GM23338 (cell line): ENCODE measurements at regions not wholly inside any gene's neighbourhood (a gene's known extent, or its start where the extent isn't known, plus 50 kb on each side); places are given as distances from the start of the nearest gene placed in this dataset.

ENCODE experiments used
- ATAC-seq: fragments of 200-7000 bp; cut with Tn5 transposase; 3 replicates; pipeline ENCODE4 v1.9.1; 2020
- DNase-seq: peaks from one replicate; pipeline ENCODE4 v3.0.0-alpha.2; 2015; ENCODE audit warnings: low spot score
- H2AFZ ChIP-seq: fragments of 200-600 bp; sonication (generic); 2 replicates; pipeline ENCODE4 v1.8.0; 2016; ENCODE audit warnings: antibody characterized with exemption, mild to moderate bottlenecking, moderate library complexity
- H3F3A ChIP-seq: fragments of 200-600 bp; sonication (generic); replicated peaks from 2 replicates; pipeline ENCODE4 v1.8.0; 2017; ENCODE audit warnings: antibody characterized with exemption, mixed run types, low read depth
- H3K27ac ChIP-seq: fragments of 200-600 bp; sonication (generic); 2 replicates; pipeline ENCODE4 v1.6.1; 2016; ENCODE audit warnings: low read depth
- H3K27me3 ChIP-seq: fragments of 200-600 bp; sonication (generic); 2 replicates; pipeline ENCODE4 v1.8.0; 2016; ENCODE audit warnings: mild to moderate bottlenecking, mixed run types, moderate library complexity; ENCODE audit not compliant: insufficient read depth
- H3K36me3 ChIP-seq: fragments of 200-600 bp; sonication (generic); 2 replicates; pipeline ENCODE4 v1.8.0; 2016; ENCODE audit warnings: mild to moderate bottlenecking; ENCODE audit not compliant: insufficient read depth
- H3K4me1 ChIP-seq: fragments of 200-600 bp; sonication (generic); 2 replicates; pipeline ENCODE4 v1.8.0; 2016; ENCODE audit warnings: mild to moderate bottlenecking, moderate library complexity; ENCODE audit not compliant: insufficient read depth
- H3K4me2 ChIP-seq: fragments of 200-600 bp; sonication (generic); 2 replicates; pipeline ENCODE4 v1.7.1; 2017; ENCODE audit warnings: mixed run types
- H3K4me3 ChIP-seq: fragments of 200-600 bp; sonication (generic); 2 replicates; pipeline ENCODE4 v1.6.1; 2016; ENCODE audit warnings: mixed run types
- H3K79me2 ChIP-seq: fragments of 200-600 bp; sonication (generic); replicated peaks from 2 replicates; pipeline ENCODE4 v1.8.0; 2017; ENCODE audit warnings: mild to moderate bottlenecking; ENCODE audit not compliant: insufficient read depth
- H3K9me2 ChIP-seq: fragments of 200-600 bp; sonication (generic); 2 replicates; pipeline ENCODE4 v1.8.0; 2017; ENCODE audit not compliant: insufficient read depth
- H4K20me1 ChIP-seq: fragments of 200-600 bp; sonication (generic); replicated peaks from 2 replicates; pipeline ENCODE4 v1.8.0; 2017; ENCODE audit warnings: mild to moderate bottlenecking; ENCODE audit not compliant: insufficient read depth
- H3K27ac Mint-ChIP-seq: 2 replicates; pipeline ENCODE4 v1.8.0; 2020; ENCODE audit warnings: inconsistent platforms, mild to moderate bottlenecking, moderate library complexity, mixed read lengths
- H3K27me3 Mint-ChIP-seq: 3 replicates; pipeline ENCODE4 v1.8.0; 2022; ENCODE audit warnings: low read depth, mild to moderate bottlenecking, moderate library complexity, mixed read lengths, inconsistent platforms; ENCODE audit not compliant: insufficient read depth, poor library complexity
- H3K36me3 Mint-ChIP-seq: 3 replicates; pipeline ENCODE4 v1.8.0; 2021; ENCODE audit warnings: low read depth, mild to moderate bottlenecking, inconsistent platforms, moderate library complexity, mixed read lengths
- H3K4me1 Mint-ChIP-seq: 3 replicates; pipeline ENCODE4 v1.8.0; 2020; ENCODE audit warnings: mild to moderate bottlenecking, inconsistent platforms, mixed read lengths
- H3K4me3 Mint-ChIP-seq: 3 replicates; pipeline ENCODE4 v1.8.0; 2021; ENCODE audit warnings: moderate library complexity, mild to moderate bottlenecking, inconsistent platforms, mixed read lengths
- H3K9me3 Mint-ChIP-seq: 3 replicates; pipeline ENCODE4 v1.8.0; 2020; ENCODE audit warnings: moderate library complexity, mild to moderate bottlenecking, inconsistent platforms, mixed read lengths
- CREB1 ChIP-seq: fragments of 250-450 bp; sonication (Bioruptor Pico); IDR thresholded peaks from 2 replicates; pipeline ENCODE4 v1.5.0; 2020; ENCODE audit warnings: low read depth, mild to moderate bottlenecking, moderate library complexity
- EZH2 ChIP-seq: fragments of 200-600 bp; sonication (generic); IDR thresholded peaks from one replicate; pipeline ENCODE4 v1.8.0; 2017; ENCODE audit warnings: antibody characterized with exemption, mild to moderate bottlenecking, low read depth; ENCODE audit not compliant: unreplicated experiment
- EZH2phosphoT487 ChIP-seq: fragments of 200-600 bp; sonication (generic); IDR thresholded peaks from one replicate; pipeline ENCODE4 v1.8.1; 2018; ENCODE audit warnings: antibody characterized with exemption; ENCODE audit not compliant: unreplicated experiment
- JUNB ChIP-seq: IDR thresholded peaks from one replicate; pipeline ENCODE4 v1.6.1; 2016; ENCODE audit warnings: antibody characterized with exemption; ENCODE audit not compliant: unreplicated experiment
- NANOG ChIP-seq: IDR thresholded peaks from 2 replicates; pipeline ENCODE4 v1.6.1; 2016; ENCODE audit warnings: antibody characterized with exemption, borderline replicate concordance
- POLR2AphosphoS5 ChIP-seq: IDR thresholded peaks from 2 replicates; pipeline ENCODE4 v1.6.1; 2016; ENCODE audit warnings: antibody characterized with exemption, low read depth
- STAT1 ChIP-seq: IDR thresholded peaks from one replicate; pipeline ENCODE4 v1.6.1; 2016; ENCODE audit warnings: antibody characterized with exemption; ENCODE audit not compliant: unreplicated experiment
- ZNF114 ChIP-seq: fragments of 250-450 bp; sonication (Bioruptor Pico); IDR thresholded peaks from 2 replicates; pipeline ENCODE4 v1.5.0; 2020; ENCODE audit warnings: mild to moderate bottlenecking, moderate library complexity
- ZNF331 ChIP-seq: fragments of 250-450 bp; sonication (Bioruptor Pico); IDR thresholded peaks from 2 replicates; pipeline ENCODE4 v1.5.0; 2020; ENCODE audit warnings: low read depth, mild to moderate bottlenecking, moderate library complexity
- TF ChIP-seq, protein P1 (sequence below): IDR thresholded peaks from 2 replicates; pipeline ENCODE4 v1.6.1; 2016; ENCODE audit warnings: antibody characterized with exemption
- TF ChIP-seq, protein P2 (sequence below): IDR thresholded peaks from one replicate; pipeline ENCODE4 v1.6.1; 2018; ENCODE audit warnings: antibody characterized with exemption; ENCODE audit not compliant: unreplicated experiment
- TF ChIP-seq, protein P3 (sequence below): fragments of 250-450 bp; sonication (Bioruptor Pico); IDR thresholded peaks from 2 replicates; pipeline ENCODE4 v1.5.0; 2020; ENCODE audit warnings: mild to moderate bottlenecking, moderate library complexity
- TF ChIP-seq, protein P4 (sequence below), 2 experiments: fragments of 200-600 bp in 1 of 2; sonication (generic) in 1 of 2; conservative IDR thresholded peaks; 2 replicates each; pipeline versions ENCODE4 v1.5.1 to v1.6.1; 2016 to 2017; ENCODE audit warnings: antibody characterized with exemption in 2 of 2, low read depth in 2 of 2, mild to moderate bottlenecking in 2 of 2, moderate library complexity in 1 of 2

DNA sequence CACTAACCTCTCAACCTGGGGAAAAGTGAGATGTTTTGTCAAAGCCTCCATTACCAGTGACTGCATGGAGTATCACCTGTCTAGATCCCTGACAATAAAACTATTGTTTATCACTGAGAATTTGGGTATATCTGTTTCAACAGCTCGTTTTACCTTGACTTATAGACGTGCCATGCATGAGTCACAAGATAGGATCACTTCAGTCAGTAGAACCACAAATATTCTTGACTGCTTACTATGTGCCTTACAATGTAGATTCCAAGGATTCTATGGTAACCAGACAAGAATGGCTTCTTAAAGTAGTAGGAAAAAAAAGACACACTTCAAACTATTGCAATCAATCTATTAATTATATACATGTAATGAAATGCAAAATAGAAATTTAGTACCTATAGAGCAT lies 55.7 kb upstream of the GRM7 start:
- no peak overlapping the region for H3K4me2 ChIP-seq
- DNase-seq (no peak), ATAC-seq (no peak)

More for the DNA sequence above, 55.7 kb upstream of the GRM7 start:
- H2AFZ ChIP-seq: no peak overlapping the region
- TF ChIP-seq CREB1 (CRISPR knock-in tag): no peak
- TF ChIP-seq EZH2phosphoT487: no peak
- no peak for TF ChIP-seq JUNB
- TF ChIP-seq, protein P1, sequence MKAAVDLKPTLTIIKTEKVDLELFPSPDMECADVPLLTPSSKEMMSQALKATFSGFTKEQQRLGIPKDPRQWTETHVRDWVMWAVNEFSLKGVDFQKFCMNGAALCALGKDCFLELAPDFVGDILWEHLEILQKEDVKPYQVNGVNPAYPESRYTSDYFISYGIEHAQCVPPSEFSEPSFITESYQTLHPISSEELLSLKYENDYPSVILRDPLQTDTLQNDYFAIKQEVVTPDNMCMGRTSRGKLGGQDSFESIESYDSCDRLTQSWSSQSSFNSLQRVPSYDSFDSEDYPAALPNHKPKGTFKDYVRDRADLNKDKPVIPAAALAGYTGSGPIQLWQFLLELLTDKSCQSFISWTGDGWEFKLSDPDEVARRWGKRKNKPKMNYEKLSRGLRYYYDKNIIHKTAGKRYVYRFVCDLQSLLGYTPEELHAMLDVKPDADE: no peak
- TF ChIP-seq NANOG: no peak
- no peak for TF ChIP-seq ZNF331
- TF ChIP-seq, protein P2, sequence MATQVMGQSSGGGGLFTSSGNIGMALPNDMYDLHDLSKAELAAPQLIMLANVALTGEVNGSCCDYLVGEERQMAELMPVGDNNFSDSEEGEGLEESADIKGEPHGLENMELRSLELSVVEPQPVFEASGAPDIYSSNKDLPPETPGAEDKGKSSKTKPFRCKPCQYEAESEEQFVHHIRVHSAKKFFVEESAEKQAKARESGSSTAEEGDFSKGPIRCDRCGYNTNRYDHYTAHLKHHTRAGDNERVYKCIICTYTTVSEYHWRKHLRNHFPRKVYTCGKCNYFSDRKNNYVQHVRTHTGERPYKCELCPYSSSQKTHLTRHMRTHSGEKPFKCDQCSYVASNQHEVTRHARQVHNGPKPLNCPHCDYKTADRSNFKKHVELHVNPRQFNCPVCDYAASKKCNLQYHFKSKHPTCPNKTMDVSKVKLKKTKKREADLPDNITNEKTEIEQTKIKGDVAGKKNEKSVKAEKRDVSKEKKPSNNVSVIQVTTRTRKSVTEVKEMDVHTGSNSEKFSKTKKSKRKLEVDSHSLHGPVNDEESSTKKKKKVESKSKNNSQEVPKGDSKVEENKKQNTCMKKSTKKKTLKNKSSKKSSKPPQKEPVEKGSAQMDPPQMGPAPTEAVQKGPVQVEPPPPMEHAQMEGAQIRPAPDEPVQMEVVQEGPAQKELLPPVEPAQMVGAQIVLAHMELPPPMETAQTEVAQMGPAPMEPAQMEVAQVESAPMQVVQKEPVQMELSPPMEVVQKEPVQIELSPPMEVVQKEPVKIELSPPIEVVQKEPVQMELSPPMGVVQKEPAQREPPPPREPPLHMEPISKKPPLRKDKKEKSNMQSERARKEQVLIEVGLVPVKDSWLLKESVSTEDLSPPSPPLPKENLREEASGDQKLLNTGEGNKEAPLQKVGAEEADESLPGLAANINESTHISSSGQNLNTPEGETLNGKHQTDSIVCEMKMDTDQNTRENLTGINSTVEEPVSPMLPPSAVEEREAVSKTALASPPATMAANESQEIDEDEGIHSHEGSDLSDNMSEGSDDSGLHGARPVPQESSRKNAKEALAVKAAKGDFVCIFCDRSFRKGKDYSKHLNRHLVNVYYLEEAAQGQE: no peak
- no peak for TF ChIP-seq POLR2AphosphoS5
- TF ChIP-seq STAT1: no peak
- TF ChIP-seq ZNF114 (CRISPR knock-in tag): no peak
- TF ChIP-seq, protein P3, sequence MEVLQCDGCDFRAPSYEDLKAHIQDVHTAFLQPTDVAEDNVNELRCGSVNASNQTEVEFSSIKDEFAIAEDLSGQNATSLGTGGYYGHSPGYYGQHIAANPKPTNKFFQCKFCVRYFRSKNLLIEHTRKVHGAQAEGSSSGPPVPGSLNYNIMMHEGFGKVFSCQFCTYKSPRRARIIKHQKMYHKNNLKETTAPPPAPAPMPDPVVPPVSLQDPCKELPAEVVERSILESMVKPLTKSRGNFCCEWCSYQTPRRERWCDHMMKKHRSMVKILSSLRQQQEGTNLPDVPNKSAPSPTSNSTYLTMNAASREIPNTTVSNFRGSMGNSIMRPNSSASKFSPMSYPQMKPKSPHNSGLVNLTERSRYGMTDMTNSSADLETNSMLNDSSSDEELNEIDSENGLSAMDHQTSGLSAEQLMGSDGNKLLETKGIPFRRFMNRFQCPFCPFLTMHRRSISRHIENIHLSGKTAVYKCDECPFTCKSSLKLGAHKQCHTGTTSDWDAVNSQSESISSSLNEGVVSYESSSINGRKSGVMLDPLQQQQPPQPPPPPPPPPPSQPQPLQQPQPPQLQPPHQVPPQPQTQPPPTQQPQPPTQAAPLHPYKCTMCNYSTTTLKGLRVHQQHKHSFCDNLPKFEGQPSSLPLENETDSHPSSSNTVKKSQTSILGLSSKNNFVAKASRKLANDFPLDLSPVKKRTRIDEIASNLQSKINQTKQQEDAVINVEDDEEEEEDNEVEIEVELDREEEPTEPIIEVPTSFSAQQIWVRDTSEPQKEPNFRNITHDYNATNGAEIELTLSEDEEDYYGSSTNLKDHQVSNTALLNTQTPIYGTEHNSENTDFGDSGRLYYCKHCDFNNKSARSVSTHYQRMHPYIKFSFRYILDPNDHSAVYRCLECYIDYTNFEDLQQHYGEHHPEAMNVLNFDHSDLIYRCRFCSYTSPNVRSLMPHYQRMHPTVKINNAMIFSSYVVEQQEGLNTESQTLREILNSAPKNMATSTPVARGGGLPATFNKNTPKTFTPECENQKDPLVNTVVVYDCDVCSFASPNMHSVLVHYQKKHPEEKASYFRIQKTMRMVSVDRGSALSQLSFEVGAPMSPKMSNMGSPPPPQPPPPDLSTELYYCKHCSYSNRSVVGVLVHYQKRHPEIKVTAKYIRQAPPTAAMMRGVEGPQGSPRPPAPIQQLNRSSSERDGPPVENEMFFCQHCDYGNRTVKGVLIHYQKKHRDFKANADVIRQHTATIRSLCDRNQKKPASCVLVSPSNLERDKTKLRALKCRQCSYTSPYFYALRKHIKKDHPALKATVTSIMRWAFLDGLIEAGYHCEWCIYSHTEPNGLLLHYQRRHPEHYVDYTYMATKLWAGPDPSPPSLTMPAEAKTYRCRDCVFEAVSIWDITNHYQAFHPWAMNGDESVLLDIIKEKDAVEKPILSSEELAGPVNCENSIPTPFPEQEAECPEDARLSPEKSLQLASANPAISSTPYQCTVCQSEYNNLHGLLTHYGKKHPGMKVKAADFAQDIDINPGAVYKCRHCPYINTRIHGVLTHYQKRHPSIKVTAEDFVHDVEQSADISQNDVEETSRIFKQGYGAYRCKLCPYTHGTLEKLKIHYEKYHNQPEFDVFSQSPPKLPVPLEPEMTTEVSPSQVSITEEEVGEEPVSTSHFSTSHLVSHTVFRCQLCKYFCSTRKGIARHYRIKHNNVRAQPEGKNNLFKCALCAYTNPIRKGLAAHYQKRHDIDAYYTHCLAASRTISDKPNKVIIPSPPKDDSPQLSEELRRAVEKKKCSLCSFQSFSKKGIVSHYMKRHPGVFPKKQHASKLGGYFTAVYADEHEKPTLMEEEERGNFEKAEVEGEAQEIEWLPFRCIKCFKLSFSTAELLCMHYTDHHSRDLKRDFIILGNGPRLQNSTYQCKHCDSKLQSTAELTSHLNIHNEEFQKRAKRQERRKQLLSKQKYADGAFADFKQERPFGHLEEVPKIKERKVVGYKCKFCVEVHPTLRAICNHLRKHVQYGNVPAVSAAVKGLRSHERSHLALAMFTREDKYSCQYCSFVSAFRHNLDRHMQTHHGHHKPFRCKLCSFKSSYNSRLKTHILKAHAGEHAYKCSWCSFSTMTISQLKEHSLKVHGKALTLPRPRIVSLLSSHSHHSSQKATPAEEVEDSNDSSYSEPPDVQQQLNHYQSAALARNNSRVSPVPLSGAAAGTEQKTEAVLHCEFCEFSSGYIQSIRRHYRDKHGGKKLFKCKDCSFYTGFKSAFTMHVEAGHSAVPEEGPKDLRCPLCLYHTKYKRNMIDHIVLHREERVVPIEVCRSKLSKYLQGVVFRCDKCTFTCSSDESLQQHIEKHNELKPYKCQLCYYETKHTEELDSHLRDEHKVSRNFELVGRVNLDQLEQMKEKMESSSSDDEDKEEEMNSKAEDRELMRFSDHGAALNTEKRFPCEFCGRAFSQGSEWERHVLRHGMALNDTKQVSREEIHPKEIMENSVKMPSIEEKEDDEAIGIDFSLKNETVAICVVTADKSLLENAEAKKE (CRISPR knock-in tag): no peak
- no peak for TF ChIP-seq EZH2
- TF ChIP-seq, protein P4, sequence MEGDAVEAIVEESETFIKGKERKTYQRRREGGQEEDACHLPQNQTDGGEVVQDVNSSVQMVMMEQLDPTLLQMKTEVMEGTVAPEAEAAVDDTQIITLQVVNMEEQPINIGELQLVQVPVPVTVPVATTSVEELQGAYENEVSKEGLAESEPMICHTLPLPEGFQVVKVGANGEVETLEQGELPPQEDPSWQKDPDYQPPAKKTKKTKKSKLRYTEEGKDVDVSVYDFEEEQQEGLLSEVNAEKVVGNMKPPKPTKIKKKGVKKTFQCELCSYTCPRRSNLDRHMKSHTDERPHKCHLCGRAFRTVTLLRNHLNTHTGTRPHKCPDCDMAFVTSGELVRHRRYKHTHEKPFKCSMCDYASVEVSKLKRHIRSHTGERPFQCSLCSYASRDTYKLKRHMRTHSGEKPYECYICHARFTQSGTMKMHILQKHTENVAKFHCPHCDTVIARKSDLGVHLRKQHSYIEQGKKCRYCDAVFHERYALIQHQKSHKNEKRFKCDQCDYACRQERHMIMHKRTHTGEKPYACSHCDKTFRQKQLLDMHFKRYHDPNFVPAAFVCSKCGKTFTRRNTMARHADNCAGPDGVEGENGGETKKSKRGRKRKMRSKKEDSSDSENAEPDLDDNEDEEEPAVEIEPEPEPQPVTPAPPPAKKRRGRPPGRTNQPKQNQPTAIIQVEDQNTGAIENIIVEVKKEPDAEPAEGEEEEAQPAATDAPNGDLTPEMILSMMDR (conservative IDR thresholded peaks at IDR 0.05; ENCODE audit: low read depth in 2 of 2): no peak
- Mint-ChIP-seq H3K4me1 (no peaks in the 10 kb centered on the region), H3K27me3 (no peaks in the 10 kb centered on the region), H3K36me3 (peaks cover 3% of the 10 kb centered on the region; the same call in 1 of the 3 replicates), H3K4me3 (no peak overlapping the region), H3K9me3 (peaks cover 69% of the 10 kb centered on the region), H3K27ac (no peak overlapping the region)
- H3K4me3 ChIP-seq: no peak overlapping the region
- H4K20me1 ChIP-seq: no peaks in the 10 kb centered on the region
- H3K27me3 ChIP-seq: no peaks in the 10 kb centered on the region
- no peaks in the 10 kb centered on the region for H3F3A ChIP-seq
- H3K4me1 ChIP-seq: no peaks in the 10 kb centered on the region
- H3K79me2 ChIP-seq: no peaks in the 10 kb centered on the region
- no peak overlapping the region for H3K27ac ChIP-seq
- H3K36me3 ChIP-seq: no peaks in the 10 kb centered on the region; the same call in 1 of the 2 replicates
- H3K9me2 ChIP-seq: no peaks in the 10 kb centered on the region
